GM21447 (cell line): ENCODE measurements at regions not wholly inside any gene's neighbourhood (a gene's known extent, or its start where the extent isn't known, plus 50 kb on each side); places are given as distances from the start of the nearest gene placed in this dataset.

Experiments
- ATAC-seq: cut with Tn5 transposase; IDR thresholded peaks from one replicate; pipeline ENCODE4 v1.9.1; 2021; ENCODE audit not compliant: unreplicated experiment

DNA sequence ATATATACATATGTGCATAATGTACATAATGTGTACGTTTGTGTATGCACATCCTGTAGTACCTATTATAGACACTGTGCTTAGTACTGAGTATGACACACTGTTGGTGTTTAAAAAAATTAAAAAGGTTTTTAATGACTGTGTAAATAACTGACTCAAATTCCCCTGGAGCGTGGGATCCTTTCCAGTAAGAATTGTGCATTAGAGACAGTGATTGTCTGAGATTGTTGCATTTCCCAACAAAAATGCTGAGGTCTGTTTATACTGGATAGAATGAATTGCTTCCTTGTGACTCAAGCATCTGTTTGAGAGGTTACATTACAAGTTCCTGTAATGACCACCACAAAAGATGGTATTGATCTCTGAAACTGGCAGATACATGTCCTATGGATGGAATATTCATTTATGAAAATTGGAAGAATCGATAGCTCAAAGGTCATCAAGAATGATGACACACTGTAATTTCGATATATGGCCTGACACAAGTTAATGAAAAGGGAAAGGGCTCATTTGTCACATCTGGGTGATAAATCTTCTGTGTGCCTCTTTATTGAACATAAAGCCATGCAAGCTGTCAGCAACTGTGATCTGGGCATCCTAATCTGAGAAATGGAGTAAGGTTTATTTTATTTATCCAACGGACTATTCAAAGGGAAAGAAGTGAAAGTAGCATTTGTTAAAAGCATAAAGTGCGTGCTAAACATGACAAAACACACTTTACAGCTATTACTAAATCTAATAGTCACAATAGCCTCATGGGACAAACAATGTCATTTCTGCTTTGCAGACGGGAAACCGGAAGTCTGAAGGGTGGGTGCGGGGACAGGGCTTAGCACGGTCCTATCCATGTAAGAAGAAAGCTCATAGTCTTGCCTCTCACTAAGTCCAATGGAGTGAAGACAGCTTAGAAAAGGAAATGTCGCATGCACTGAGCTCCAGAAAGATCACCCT lies 228.8 kb downstream of the CDH11 start:
- no peak for ATAC-seq

DNA sequence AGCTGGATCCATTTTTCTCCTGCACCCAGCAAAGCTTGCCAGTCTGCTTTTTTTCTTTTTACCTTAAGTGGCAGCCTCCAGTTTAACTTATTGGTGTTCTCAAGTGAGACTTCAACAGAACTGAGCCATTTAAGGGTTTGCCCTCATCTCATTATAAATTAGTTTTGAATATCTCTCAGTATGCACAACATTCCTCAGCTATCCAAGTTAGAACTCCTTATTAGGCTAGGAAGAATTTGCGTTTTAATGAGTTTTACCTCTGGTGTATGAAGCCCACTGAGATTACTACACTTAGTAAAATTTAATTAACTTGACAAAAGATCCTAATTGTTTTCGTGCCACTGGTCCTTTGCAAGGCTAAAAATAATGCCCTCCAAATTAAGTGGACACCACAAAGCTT lies 232.4 kb downstream of the CDH11 start:
- no peak for ATAC-seq

DNA sequence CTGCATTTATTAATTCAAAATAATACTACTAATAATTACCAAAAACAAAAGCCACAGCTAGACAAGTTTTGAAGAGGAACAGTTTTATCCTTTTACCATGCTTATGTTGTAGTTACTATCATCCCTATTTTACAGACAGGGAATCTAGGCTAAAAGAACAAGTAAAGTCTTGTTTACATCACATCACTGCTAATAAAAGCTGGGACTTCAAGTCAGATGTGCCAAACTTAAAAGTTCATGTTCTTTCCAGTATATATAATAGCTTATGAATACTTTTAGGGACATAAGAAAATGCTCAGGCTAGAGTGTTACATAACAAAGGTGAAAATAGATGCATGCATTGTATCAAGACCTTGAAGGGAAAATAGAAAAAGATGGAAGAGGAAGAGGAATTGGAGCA lies 234.2 kb downstream of the CDH11 start:
- no peak for ATAC-seq

DNA sequence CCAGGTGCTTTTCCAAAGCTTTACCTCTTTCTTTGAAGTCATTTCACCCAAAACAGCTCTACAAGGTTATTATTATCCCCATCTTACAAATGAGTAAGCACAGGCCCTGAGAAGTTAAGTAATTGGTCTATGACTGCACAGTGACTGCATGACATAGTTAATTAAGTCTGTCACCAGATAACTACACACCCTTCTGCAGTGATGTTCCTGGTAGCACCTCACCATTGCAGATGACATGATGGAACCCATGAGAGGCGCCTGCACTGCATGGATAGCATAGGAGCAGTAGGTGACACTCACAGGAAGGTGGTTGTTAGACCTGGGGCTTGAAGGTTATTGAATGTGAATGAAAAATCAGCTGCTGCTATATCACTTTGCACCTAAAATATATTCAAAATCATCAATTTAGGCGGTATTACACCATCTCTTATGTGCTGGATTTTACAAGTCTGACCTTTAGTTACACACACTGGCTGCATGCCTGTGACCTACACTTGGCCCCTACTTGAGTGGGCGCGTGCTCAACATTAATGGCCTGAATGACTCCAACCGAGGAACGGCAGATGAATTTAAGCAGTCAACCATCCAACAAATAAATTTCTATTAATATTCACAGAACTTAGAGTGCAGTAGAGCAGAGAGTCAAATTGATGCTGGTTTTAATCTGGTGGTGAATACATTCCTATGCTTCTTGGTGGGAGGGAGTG lies 239.6 kb downstream of the CDH11 start:
- no peak for ATAC-seq

DNA sequence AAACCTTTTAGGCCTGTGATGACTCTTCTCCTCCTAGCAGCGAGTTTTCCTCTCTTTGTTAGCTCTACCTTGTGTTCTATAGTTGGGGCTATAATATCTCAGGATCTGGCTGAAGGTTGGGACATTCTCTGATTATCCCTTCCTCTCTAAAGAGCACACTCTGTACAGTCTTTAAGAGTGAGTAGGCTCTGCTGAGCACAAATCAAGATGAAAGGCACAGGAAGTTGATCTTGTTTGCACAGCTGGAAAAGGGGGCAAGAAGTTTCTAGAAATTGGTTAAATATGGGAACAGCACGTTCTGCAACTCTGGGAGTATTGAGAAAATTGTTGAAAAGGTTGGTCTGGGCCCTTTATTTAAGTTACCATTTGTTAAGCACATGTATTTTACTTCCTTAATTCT lies 240.9 kb downstream of the CDH11 start:
- no peak for ATAC-seq

DNA sequence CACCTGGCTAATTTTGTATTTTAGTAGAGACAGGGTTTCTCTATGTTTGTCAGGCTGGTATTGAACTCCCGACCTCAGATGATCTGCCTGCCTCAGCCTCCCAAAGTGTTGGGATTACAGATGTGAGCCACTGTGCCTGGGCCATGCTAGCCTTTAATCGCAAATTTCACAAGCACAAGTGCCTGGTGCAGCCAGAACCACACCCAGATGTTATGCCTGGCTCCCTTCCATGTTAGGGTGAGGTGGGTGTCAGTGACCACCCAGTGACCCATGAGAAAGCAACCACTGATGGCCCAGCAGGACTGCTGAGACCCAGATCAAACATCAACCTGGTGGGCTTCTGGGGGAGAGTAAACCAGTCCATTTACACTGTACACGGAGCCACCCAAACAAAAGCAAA lies 241.9 kb downstream of the CDH11 start:
- no peak for ATAC-seq

DNA sequence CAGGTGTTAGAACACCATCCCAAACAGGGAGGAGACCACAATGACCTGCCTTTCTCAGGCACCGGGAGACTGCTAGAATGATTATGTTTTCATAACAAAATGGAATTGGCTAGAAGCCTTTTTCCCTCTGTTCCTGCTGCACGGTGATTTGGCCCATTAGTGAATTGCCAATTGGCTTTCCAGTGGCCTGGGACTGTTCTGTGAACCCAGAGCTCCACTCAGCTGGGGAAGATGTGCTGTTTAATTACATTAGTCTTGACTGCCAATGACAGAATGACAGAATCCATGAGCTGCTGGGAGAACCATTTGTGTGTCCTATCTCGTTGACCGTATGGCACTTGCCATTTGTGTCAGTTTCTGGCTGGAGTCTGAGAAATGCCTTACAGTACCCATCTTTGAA lies 242.9 kb downstream of the CDH11 start:
- ATAC-seq, result no peak

DNA sequence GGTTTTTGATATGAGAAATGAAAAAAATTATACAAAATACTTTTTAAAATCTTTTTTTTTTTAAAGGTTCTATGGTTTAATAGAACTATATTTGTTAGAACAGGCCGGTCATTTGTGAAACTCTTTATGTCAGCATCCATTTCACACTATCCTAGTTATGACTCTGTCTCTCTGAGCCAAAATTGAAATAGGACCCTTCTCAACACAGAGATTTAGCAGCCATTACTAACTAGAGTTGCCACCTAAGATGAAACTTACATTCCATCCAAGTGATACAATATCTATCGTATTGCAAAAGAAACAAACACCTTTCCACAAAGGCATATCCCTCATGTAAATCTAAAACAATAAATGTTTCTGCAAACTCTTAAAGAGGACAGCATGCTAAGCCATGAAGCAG lies 249.8 kb downstream of the CDH11 start:
- ATAC-seq, result no peak

DNA sequence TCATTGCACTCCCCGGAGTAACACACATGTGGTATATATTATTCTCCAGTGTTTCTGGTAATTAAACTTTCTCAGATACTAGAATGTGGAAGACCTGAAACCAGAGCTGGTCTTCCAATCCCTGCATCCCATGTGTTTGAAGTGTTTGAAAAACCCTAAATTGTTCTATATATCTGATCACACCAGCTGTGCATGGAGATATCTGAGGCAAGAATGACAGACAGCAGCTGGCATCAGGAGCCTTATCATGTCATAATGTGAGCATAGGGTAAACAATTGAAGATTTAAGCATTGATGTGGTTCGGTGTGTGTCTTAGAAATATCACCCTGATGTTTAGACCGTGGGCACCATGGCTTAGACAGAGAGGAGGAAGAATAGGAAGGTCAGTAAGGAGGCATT lies 251.0 kb downstream of the CDH11 start:
- no peak for ATAC-seq

DNA sequence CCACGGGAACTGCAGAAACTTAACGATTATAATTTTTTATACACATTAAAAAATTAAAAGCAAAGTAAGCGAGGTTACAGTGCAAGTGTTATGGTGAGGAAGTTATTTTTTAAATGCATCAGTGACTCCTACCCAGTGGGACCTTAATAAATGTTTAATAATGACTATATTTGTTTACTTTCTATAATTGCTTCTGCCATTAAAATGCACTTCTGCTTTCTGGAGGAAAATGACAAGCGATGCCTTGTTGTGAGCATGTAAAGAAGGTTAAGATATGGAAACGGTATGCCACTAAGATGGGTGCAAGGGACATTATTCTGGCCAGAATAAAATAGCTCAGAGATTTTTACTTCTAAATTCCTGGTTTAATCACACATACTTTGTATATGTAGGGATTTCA lies 252.1 kb downstream of the CDH11 start:
- no peak for ATAC-seq

DNA sequence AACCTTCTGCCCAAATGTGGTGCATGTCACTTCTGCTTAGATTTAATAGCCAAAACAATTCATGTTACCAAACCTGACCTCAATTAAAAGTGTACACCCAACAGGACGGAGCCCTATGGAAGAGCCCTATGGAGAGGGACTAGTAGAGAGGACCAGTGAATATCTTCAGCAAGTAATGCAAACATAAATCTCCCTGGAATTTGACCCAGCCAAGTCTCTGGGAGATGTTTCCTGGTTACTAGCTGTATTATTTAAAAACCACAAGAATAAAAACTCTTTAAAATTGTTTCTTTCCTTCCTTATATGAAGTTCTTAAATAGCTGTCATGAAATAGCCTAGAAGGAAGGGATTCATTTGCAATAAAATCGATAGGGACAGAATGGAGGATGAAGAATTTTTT lies 255.8 kb downstream of the CDH11 start:
- no peak for ATAC-seq

DNA sequence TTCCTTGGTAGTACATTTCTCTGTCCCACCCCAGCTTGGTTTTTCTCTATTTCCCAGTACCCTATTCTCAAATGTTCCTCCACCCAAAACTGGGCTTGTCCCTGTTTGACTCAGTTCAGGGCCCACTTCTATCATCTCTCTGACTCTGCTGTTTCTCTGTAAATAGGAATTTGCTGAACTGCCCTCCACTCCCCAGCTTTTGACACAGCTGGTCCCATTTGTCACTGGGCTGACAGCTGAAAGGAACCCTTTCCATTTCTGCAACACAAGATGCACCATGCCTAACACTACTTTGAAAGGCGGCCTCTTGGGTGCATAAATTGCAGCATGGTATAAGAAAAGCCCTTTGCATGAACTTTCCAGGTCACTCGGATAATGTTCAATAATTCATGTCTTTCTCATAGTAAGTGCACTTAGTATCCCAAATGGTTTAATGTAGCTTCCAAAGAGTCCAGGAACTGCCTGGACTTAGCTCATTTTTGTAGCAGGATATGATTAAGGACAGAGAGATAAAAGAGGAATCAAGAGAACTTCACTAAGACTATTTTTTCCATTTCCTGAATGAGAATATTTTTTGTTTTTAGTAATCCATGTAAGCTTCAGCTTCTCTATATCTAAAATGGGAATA lies 256.7 kb downstream of the CDH11 start:
- ATAC-seq, result no peak

DNA sequence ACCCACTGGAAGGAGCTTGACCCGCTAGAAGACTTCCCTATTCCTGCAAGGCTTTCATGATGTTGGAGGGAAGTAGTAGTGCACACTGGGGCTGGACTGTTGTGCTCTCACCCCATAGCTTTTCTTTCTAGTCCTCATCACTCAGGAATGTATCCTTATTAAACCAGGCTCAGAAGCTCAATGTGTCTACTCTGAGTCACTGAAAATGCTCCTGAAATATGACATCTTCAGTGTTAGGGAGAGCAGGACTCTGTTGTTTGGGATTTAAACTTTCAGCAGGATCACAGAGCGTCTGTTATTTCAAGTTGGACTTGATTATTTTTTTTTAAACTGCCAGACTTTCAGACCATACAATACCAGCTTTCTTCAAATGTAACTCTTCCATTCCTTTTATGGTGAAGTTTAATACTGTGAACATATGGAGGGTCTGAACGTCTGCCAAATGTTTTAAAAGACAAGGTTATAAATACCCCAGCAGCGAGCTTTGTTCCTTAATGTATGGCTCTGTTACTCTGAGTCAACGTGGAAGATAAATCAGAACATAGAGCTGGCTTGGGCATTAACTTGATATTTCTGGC lies 257.5 kb downstream of the CDH11 start:
- ATAC-seq, result no peak

DNA sequence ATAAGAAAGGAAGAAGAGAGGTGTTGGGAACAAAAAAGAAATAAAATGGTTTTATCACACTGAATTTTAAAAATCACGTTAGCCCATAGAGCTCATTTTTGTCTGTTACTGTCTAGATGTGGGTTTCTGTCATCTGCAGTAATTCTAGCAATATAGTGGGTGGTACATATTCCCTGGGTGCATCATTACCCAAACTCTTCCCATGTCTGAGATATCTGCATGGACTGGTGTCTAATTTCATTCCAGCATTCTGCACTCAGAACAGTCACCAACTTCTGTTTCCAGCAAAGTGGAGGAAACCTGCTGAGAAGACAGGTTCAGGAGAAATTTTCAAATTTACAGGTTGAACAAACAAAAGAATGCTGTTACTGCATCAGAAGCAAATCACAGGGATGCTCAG lies 263.8 kb downstream of the CDH11 start:
- ATAC-seq, result no peak

DNA sequence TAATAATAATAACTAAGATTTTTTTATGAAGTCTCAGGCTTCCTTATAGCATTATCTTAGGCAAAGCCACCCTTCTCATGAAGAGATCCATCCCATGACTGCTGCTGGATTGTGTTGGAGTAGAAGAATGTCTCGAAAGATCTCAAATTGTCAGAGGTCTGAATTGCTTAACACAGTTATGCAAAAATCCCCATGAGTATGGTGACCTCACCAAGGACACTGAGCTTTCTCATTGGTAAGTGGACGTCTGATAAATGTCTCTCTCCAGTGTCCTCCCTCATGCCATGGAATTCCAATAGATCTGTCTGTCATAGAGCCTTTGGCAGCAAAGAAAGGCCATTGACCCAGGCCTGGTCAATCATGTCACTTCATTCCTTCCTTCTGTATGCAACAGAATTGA lies 264.5 kb downstream of the CDH11 start:
- ATAC-seq, result no peak

DNA sequence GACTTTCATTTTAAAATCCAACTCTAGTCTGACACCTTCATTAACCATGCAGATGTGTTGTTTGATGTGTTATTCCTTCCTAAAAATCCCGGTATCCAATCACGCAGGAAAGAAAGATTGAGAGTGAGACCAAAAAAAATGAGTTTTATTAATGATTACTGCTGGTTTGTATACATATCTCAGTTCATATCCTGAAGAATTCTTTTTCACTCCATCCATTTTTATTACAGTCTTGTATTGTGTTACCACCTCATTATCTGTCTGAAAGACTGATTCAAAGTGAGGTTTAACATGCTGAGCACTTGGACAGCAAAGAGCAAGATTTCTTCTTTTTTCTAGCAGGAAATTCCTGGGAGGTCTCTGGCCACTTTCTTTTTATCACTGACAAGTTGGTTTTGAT lies 268.3 kb downstream of the CDH11 start:
- ATAC-seq, result no peak

DNA sequence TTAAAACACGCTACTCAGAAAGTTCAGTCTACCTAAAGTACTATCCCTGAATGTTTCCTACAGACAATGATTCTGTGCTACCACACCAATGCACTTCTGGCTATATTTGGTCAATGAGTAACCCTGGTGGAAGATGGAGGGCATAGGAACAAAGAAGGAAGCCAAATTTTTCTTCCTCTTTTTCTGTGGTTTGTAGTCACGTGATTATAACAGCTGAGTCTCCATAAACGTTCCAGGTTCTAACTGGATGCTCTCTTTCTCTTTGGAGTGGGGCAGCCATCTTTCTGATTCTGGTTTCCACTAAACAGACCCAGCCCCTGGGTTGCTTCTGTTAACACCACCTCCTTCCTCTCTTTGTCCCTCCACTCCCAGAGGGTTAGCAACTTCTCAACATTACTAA lies 274.9 kb downstream of the CDH11 start:
- ATAC-seq, result no peak

DNA sequence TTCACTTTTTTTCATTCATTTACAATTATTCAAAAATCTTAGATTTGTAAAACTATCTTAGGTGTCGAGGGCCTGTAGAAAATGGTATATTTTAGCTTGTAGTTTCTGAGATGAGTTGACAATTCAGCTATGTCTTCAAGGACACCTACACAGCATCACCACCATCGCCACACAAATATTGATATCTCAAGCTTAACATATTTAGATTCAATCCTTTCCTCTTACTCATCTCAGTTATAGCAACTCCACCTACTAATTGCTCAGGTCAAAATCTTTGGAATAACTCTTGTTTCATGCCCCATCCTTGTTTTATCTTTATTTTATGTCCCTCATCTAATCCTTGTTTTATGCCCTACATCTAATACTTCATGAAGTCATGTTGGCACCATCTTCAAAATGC lies 276.8 kb downstream of the CDH11 start:
- ATAC-seq, result no peak

DNA sequence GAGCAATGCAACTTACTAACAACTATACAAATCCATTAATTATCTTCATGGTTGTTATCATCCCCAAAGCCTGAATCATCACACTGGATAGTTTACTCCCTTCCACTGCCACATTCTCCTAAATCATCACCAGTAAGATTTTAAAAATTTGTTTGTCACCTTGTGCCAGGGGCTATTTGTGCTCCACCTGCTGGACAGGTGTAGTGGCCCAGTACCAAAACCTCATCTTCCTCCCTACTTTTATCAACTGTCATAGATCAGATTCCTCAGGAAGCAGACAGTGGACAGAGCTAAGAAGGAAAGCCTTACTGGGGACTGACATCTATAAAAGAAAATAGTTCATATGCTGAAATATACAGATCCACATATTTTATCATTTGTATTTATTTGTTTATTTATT lies 280.4 kb downstream of the CDH11 start:
- ATAC-seq, result no peak

DNA sequence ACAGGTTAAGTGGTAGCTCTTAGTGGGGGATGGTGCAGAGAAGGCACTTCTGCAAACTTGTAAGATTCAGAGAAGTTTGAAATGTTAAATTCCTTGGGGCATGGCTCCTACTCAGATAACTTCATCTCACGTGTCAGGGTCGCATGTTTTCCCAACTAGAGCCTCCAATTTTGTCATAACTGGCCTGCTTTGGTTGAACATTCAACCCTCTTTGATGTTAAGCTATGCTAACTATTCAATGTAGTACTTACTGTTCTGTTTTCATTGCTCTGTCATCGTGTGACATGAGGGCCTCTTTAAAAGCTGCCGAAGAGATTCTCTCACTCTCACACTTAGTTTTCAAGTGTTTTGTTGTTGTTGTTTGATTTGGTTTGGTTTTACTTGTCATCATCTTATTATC lies 280.8 kb downstream of the CDH11 start:
- ATAC-seq, result no peak

DNA sequence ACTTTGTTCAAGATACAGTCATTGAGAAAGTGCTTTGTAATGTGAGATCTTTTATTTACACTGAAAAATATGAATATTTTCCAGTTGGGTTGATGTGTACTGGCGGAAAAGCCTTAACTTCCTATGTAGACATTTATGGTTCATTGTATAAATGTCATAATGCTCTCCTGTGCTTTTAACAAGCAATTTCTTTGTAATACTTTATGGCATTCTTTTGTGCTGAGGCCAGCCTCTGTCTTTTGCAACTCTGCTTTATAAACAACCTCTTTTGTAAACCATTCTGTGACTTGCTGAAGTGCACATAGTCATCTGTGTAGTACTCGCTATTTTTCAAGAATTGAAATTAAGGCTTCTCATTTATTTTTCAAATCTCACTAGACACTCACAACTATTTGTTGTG lies 291.2 kb downstream of the CDH11 start:
- ATAC-seq, result no peak

DNA sequence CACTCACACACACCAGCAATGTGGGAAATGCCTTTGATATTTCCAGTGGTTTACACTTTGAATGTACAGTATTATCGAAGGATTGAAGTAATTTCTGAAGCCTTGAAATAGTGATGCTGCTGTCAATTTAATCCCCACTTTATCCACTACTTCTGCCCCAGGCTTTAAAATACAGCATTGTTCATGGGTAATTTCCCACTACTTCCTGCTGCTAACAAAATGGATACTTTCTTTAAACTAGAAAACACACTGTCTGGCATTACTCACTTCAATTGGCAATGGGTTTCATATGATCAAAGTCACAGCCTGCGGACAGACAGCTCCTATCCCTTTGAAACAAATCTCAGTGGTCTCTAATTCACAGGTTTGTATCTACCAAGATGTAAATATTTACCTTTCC lies 292.2 kb downstream of the CDH11 start:
- no peak for ATAC-seq
